BE2C (cell line): ENCODE measurements at regions not wholly inside any gene's neighbourhood (a gene's known extent, or its start where the extent isn't known, plus 50 kb on each side); places are given as distances from the start of the nearest gene placed in this dataset.

Experiments used
- DNase-seq: peaks from one replicate; pipeline ENCODE4 v3.0.0-alpha.2; 2020
- H3K27me3 ChIP-seq: fragments of 250-450 bp; sonication (Bioruptor Pico); 2 replicates; pipeline ENCODE4 v1.5.1; 2020; ENCODE audit warnings: mild to moderate bottlenecking
- H3K36me3 ChIP-seq: fragments of 250-450 bp; sonication (Bioruptor Pico); 2 replicates; pipeline ENCODE4 v1.5.1; 2020; ENCODE audit warnings: mild to moderate bottlenecking
- H3K4me1 ChIP-seq: fragments of 250-450 bp; sonication (Bioruptor Pico); 2 replicates; pipeline ENCODE4 v1.5.1; 2020
- H3K4me3 ChIP-seq: 2 replicates; pipeline ENCODE4 v1.5.1; 2011; ENCODE audit warnings: low read depth, low read length
- H3K9me3 ChIP-seq: fragments of 250-450 bp; sonication (Bioruptor Pico); 2 replicates; pipeline ENCODE4 v1.5.1; 2020
- TF ChIP-seq, protein P1 (sequence below): IDR thresholded peaks from 2 replicates; pipeline ENCODE4 v1.5.1; 2012; ENCODE audit warnings: mild to moderate bottlenecking, low read depth, low read length

DNA sequence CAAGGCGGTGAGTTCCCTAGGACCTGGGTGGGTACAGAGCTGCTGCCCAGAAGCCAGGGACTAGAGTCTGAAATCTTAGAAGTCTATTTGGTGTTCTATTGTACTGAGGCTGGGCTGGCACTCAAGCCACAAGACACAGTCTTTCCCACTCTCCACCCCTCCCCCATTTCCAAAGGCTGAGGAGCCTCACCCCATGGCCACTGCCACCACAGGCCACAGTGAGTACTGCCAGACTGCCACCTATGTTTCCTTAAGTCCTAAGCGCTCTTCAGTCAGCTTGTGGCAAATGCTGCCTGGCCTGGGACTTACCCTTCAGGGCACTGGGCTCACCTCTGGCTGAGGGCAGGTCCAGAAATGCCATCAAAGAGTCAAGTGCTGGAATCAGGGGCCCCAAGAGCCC, 469.3 kb downstream of the HAO1 start:
- H3K4me1 ChIP-seq = no peaks in the 10 kb centered on the region
- no peak for DNase-seq

DNA sequence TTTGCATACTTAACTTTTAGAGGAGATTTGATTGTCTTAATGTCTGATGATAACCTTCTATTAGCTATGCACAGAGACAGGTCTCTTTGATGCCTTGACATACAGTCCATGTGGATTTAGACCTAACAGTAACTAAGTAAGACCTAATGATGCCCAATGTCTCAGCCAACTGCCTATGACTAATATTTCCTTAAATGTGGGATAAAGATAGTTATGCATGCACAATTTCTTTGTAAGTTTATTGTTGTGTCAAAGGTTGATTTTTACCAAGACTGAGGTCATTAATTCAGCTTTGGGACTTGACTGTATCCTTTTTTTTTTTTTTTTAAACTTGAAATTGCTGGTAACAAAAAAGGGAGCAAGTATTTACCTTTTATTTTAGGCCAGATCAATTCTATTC, 450.0 kb downstream of the HAO1 start:
- Histone ChIP-seq H3K4me1 (no peaks in the 10 kb centered on the region), H3K27me3 (no peaks in the 10 kb centered on the region), H3K9me3 (no peaks in the 10 kb centered on the region), H3K36me3 (no peaks in the 10 kb centered on the region), H3K4me3 (no peak overlapping the region)
- TF ChIP-seq, protein P1, sequence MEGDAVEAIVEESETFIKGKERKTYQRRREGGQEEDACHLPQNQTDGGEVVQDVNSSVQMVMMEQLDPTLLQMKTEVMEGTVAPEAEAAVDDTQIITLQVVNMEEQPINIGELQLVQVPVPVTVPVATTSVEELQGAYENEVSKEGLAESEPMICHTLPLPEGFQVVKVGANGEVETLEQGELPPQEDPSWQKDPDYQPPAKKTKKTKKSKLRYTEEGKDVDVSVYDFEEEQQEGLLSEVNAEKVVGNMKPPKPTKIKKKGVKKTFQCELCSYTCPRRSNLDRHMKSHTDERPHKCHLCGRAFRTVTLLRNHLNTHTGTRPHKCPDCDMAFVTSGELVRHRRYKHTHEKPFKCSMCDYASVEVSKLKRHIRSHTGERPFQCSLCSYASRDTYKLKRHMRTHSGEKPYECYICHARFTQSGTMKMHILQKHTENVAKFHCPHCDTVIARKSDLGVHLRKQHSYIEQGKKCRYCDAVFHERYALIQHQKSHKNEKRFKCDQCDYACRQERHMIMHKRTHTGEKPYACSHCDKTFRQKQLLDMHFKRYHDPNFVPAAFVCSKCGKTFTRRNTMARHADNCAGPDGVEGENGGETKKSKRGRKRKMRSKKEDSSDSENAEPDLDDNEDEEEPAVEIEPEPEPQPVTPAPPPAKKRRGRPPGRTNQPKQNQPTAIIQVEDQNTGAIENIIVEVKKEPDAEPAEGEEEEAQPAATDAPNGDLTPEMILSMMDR = no peak
- DNase-seq = no peak

More for the DNA sequence above, 469.3 kb downstream of the HAO1 start:
- Histone ChIP-seq H3K27me3 (no peaks in the 10 kb centered on the region), H3K9me3 (no peaks in the 10 kb centered on the region), H3K36me3 (no peaks in the 10 kb centered on the region), H3K4me3 (no peak overlapping the region)
- TF ChIP-seq, protein P1 = no peak

DNA sequence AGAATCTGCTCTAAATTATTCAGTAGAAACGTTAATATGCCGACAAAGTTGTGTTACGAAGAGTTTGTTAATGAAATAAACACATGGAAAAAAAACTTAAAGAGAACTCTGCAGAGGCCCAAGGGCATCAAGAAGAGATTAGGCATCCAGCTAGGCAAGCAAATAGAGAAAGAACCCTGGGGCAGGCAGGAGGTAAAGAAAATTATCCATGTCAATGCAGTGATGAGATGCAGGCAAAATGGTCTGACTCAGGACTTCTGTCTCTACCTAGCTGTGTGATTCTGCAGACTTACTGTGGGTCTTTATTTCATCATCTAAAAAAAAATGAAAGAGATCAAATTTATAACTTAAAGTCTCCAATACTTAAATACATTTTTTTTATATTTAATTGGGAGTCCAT, 448.0 kb downstream of the HAO1 start:
- no peaks in the 10 kb centered on the region for H3K9me3 ChIP-seq
- no peak for DNase-seq
- H3K4me3 ChIP-seq = no peak overlapping the region
- H3K27me3 ChIP-seq = 0 out of 2 replicates have a peak, but pooled peaks cover 5% of the 10 kb centered on the region
- TF ChIP-seq, protein P1 = no peak
- no peaks in the 10 kb centered on the region for H3K4me1 ChIP-seq
- H3K36me3 ChIP-seq = no peaks in the 10 kb centered on the region

DNA sequence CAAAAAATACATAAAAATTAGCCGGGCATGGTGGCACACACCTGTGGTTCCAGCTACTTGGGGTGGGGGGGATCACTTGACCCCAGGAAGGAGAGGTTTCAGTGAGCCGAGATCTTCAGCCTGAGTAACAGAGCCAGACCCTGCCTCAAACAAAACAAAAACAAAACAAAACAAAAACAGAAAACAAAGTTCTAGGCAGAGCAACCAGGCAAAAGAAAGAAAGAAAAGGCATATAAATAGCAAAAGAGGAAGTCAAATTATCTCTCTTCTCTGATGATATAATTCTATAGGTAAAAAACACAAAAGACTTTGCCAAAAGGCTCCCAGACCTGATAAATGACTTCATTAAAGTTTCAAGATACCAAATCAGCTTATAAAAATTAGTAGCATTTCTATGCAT, 446.9 kb downstream of the HAO1 start:
- H3K27me3 ChIP-seq = peaks cover 8% of the 10 kb centered on the region; the same call in 1 of the 2 replicates
- TF ChIP-seq, protein P1 = no peak
- no peaks in the 10 kb centered on the region for H3K36me3 ChIP-seq
- no peak overlapping the region for H3K4me3 ChIP-seq
- DNase-seq = no peak
- H3K4me1 ChIP-seq = no peaks in the 10 kb centered on the region
- H3K9me3 ChIP-seq = no peaks in the 10 kb centered on the region

DNA sequence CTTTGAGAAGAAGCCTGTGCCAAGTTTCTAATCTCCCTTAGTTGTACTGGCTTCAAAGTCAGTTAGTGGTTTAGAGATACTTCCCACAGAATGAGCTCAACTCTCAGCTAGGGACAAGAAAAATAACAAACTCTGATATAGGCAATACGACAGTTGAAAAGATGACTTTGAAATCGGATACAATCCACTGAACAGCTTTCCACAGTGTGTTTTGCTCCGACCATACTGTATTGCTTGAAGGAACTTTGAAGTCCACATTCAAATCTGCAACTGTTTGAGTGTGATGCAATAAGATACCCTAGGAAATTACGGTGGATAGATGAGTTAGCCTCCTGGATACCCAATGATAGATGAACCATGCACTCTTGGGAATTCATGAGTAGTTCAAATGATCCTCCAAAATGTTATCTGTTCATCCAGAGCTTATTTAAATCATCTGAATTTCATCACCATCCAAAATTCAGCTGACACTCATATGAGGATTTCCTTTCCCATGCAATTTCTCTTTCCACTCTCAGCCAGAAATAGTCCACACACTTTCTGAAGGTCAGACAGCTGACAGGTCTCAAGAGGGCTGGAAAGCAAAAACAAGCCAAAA, 443.8 kb downstream of the HAO1 start:
- no peaks in the 10 kb centered on the region for H3K9me3 ChIP-seq
- peaks cover 8% of the 10 kb centered on the region; the same call in 1 of the 2 replicates for H3K27me3 ChIP-seq
- no peak for DNase-seq
- H3K4me1 ChIP-seq = no peaks in the 10 kb centered on the region
- H3K36me3 ChIP-seq = no peaks in the 10 kb centered on the region
- TF ChIP-seq, protein P1 = no peak
- no peak overlapping the region for H3K4me3 ChIP-seq

DNA sequence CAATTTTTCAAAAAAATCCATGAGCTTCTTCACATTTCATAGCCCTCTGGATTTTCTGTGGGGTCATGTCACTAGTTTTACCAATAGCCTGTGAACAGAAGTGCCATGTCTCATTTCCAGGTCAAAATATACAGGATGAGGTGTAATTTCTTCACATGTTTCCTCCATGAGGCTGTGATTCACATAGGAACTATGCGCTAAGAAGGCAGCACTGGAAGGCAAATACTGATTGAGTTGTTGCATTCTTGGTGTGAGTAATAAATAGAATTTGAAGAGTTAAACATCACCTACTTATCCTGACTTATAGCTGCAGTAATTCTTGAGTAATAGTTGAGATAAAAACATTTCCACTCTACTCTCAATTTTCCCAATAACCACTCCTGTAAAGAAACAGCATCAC, 442.3 kb downstream of the HAO1 start:
- TF ChIP-seq, protein P1 = no peak
- H3K4me3 ChIP-seq = no peak overlapping the region
- H3K36me3 ChIP-seq = no peaks in the 10 kb centered on the region
- DNase-seq = no peak
- no peaks in the 10 kb centered on the region for H3K9me3 ChIP-seq
- H3K4me1 ChIP-seq = no peaks in the 10 kb centered on the region
- H3K27me3 ChIP-seq = peaks cover 8% of the 10 kb centered on the region; the same call in 1 of the 2 replicates
